HG03280 (cell line): ENCODE measurements at regions not wholly inside any gene's neighbourhood (a gene's known extent, or its start where the extent isn't known, plus 50 kb on each side); places are given as distances from the start of the nearest gene placed in this dataset.
"Not testable (repeated sequence)": the region's sequence is repeated elsewhere in the genome, so short reads cannot be mapped to it uniquely, and the experiment has no call there.

Experiments used
- ATAC-seq: cut with Tn5 transposase; IDR thresholded peaks from one replicate; pipeline ENCODE4 v1.9.1; 2021; ENCODE audit warnings: mild to moderate bottlenecking, moderate library complexity; ENCODE audit not compliant: unreplicated experiment

- ATAC-seq, result not testable (repeated sequence)
Observed at GRCh38 chr1:112821307-112822063, 106.4 kb upstream of the PPM1J start.

GRCh38 chr1:112818990-112819689 lies 104.0 kb upstream of the PPM1J start:
- ATAC-seq, result no peak

DNA sequence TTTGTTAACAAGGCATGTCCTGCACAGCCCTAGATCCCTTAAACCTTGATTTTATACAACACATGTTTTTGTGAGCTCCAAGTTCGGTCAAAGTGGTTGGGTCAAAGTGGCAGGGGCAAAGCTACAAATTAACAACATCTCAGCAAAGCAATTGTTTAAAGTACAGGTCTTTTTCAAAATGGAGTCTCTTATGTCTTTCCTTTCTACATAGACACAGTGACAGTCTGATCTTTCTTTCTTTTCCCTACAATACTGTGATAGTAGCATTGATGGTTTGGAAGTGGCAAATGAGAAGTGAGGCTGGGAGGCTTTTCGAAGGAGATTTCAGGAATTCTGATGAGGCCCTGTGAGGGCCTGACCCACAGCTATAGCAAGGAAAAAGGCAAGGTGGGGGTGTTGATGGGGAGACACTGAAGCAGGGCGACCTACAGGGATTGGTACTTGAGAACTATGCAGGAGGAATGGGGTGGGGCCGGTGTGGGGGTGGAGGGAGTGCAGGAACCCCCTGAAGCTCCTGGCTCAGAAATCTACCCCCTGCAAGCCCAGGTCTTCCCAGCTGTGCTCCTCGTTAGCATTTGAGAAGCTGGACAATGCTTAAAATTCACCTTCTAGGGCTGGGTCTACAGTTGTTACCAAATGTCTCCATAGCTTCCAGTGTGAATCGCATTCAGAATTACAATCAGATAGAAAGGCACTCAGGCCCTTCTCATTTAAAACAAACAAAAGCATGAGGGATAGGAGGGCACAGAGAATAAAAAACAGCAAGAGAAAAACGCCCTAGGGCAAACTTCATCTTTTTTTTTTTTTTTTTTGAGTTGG lies 102.6 kb upstream of the PPM1J start:
- ATAC-seq, result no peak

- ATAC-seq, result no peak
Observed at GRCh38 chr1:112815376-112815775, 100.2 kb upstream of the PPM1J start.

GRCh38 chr1:112814645-112815044 lies 99.5 kb upstream of the PPM1J start:
- not testable (repeated sequence) for ATAC-seq

GRCh38 chr1:112808861-112809684 lies 93.9 kb upstream of the PPM1J start:
- ATAC-seq, result no peak

GRCh38 chr1:112807999-112808398 lies 92.9 kb upstream of the PPM1J start:
- no peak for ATAC-seq

DNA sequence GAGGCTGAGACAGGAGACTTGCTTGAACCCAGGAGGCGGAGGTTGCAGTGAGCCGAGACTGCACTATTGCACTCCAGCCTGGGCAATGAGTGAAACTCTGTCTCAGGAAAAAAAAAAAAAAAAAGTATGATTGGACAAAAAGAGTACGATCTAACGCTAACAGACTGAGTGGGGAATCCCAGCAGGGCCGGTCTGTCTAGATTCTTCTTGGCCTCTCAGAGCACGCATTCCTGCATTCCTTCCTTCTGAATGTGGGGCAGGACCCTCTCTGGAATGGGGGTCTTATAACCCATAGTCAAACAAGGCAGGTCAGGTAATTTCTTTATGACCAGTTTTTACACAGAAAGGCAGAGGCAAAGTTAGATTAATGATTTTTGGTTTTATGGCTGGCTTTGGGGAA lies 92.0 kb upstream of the PPM1J start:
- ATAC-seq, result no peak

DNA sequence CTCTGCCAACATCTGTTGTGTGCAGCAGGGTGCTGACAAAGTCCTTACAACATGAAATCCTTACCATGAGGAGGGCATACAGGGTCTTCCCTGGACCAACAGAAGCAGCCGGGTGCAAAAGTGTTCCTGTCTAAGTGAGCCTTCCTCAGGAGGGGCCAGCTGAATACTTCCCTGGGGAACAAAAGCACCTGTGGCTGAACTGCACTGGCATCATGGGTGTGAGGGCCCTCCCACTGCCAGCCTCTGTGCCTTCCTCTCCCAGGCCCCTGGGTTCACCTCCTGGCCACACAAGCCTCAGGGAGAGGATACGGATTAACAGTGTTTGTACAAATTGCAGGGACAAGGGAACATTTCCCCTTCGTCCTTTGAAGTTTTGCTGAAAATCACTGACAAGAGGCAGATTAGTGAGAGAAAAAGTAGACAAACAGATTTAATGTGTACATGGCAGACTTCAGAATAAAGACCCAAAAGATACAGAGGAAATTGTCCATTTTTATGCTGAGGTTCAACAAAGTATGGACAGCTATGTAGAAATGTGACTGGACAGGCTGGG lies 91.0 kb upstream of the PPM1J start:
- no peak for ATAC-seq

- no peak for ATAC-seq
Observed at GRCh38 chr1:112805155-112805853, 90.2 kb upstream of the PPM1J start.

DNA sequence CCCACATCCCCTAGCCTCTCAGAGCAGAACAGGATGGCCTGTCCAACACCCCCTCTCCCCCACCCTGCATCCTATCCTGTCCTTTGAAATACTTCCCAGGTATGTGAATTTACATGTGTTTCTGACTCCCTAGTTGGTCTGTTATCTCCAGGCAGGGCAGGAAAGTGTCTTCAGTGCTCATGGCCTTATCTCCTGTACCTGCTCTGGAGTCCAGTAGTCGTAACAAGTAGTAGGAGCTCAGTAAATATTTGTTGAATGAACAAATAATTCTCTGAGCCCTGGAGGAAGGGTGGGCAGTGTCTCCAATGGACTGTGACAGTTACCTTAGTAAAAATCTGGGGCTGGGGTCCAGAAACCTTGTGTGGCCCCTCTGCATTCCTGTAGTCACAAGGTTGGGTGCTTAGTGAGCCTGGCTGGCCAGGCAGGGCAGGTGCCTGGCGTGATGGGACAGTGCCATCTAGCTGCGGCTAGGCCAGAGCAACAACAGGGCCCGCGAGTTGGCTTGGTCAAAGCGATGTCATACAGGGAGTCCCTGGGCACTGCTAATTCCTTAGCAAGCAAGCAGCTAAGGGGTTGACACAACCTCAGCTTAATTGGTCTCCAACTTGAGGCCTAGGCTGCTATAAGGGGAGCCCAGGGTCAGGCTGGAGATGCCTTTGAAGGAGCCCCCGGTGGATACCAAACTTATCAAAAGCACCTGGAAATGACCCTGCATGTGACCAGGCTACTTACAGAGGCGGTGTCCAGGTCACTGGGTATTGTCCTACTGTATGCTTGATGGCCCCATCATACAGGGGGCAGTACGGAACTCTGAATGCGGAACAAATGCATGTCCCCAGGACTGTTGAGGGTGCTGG lies 89.0 kb upstream of the PPM1J start:
- ATAC-seq, result peak; percentile 64

DNA sequence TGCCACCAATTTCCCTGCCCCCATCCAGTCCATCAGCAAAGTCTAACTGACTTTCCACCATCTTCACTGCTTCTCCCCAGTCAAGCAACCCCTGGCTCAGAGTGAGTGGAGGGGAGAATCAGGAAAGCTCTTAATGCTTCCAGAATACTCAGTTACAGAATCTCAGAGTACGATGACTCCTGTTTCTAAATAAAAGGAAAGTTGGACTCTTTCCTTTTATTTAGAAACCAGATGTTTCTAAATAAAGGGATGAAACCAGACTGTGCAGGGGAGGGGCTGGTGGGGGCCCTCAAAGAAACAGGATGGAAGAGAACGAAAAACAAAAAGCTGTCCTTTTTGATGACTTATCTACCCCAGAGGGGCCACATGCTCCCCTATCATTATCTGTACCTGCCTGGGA lies 85.2 kb upstream of the PPM1J start:
- ATAC-seq, result no peak

DNA sequence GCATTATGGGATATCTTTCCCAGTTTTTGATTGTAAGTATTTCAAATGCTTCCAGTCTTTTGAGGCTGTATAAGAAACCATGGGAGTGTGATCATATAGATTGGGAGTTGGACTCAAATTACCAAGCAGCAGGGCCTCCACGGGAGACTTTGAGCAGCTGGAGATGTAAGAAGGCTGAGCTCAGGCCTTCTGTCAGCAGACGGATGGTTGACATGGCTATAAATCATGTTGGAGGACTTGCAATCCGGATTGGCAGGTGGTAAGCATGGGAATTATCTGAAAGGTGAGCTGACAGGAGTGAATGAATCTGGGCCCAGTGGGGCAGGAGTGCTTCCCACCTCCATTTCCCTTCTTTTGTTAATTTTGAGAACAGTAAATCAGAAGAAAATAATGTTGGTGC lies 83.2 kb upstream of the PPM1J start:
- ATAC-seq, result no peak

DNA sequence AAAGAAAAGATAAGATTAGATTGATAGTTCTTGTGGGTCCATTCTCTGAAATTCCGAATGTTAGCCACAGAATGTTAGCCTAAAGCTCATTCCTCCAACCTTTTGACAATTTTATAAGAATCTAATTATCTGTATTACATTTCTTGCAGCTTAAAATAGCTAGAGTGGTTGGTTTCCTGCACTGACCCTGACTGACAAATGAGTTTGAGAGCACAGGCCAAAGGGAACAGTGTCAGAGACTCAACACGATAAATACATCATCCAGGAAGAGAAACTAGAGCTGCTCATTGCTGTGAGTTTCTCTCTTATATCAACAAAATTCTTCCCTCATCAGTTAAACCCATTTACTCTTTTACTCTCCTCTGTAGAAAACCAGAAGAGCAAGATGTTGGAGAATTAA lies 82.1 kb upstream of the PPM1J start:
- no peak for ATAC-seq

DNA sequence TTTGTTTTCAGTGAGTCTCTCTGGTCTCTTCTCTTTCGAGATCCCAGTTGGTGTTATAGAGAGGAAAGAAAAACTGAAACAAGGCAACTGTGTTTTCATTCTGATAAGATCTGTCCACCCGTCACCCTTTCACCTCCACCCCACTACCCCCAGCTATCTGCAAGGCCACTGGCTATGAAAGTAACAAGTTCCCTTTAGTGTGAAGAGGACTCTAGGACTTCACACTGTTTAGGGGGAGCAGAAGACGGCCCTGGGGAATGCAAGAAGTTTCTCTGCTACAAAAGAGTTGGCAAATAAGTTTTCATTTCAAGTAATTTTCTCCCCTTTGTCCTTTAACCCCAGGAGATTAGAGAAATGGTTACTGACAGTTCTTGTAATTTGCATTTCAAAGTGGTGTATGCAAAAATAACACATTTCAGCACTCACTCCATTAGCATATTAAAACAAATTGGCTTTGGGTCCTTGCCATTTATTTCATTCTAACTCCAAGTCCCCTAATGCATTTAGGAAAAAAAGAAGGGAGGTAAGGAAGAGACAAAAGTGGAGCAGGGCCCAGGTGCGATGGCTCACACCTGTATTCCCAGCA lies 79.6 kb upstream of the PPM1J start:
- ATAC-seq, result peak; percentile 50

DNA sequence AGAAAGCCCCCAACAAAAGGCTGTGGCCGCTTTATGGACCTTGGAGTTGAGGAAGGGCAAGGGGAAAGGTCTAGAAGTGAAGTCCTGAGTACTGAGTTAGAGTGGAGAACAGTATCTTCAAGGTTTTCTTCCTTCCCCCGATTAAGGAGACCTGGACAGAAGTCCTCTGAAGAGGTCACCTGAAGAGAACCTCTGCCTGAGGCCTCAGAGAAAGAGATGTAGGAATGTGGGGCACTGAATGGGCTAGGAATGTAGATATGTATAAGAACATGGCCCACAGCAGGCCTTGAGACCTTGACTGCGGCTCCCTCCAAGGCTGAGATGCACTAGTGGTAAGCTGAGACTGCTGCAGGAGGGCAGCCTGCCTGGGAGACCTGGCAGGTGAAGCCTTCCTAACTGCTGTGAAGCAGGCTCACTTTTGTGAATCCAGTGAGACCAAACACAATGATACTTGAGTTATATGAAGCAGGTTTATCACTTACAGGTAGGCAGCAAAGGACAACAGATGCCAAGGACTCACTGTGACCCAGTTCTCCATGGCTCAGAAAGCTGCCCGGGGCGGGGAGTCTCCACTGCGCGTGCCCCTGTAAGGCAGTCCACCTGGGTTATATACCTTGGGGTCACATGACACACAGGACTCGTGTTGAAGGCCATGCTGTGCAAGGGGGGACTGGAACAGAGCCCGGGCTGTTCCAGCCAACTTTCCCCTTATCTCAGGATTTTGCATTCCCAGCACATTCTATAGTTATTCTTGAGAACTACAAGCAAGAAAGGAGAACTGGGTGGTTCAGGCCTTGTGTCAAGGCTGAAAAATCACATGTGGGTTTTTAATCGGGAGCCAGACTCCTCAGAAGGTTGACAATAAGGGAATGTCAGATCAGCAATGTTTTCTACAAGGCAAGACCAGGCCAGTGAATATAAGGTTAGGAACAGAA lies 78.8 kb upstream of the PPM1J start:
- ATAC-seq, result no peak

DNA sequence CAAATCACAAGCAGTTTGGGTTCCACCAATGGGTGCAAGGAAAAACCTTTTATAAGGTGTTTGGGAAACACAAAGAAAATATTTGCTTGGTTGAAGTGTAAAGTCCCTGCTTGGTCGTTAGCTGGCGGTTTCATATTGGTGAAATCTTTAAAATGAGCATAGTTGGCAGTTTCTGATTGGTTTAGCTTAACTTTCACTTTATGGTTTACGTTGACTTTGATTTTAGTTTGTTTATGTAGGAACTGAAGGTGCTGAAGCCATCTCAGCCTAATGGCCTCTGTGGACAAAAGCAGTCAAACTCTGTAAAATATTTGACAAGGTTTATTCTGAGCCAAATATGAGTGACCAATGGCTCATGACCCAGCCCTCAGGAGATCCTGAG lies 76.6 kb upstream of the PPM1J start:
- ATAC-seq, result no peak
